Ovary (tissue), 7 donors: ENCODE measurements at regions not wholly inside any gene's neighbourhood (a gene's known extent, or its start where the extent isn't known, plus 50 kb on each side); places are given as distances from the start of the nearest gene placed in this dataset.
"Not testable (repeated sequence)": the region's sequence is repeated elsewhere in the genome, so short reads cannot be mapped to it uniquely, and the experiment has no call there.

ENCODE experiments used
- DNase-seq, 5 donors: peaks; one replicate each; pipeline ENCODE4 v3.0.0-alpha.2; 2019 to 2020
- H3K27ac ChIP-seq, 2 donors: fragments of 200-600 bp; one replicate each; pipeline versions ENCODE4 v1.5.1 to v1.8.0; 2019 to 2022
- H3K27me3 ChIP-seq: fragments of 200-600 bp; one replicate; pipeline ENCODE4 v1.8.0; 2022
- H3K36me3 ChIP-seq: fragments of 200-600 bp; sonication (generic); one replicate; pipeline ENCODE4 v1.5.1; 2019
- H3K4me1 ChIP-seq: one replicate; pipeline ENCODE4 v1.8.1; 2013; ENCODE audit warnings: mild to moderate bottlenecking, moderate library complexity; ENCODE audit not compliant: insufficient read depth
- H3K4me3 ChIP-seq: fragments of 200-600 bp; sonication (generic); one replicate; pipeline ENCODE4 v1.5.1; 2017
- H3K9me3 ChIP-seq, 2 donors: fragments of 200-600 bp in 1 of 2; sonication (generic) in 1 of 2; one replicate each; pipeline versions ENCODE4 v1.5.1 to v1.8.1; 2013 to 2019; ENCODE audit warnings: mild to moderate bottlenecking in 1 of 2, moderate library complexity in 1 of 2
- CTCF ChIP-seq, 3 donors: fragments of 450-650 bp in 2 of 3; fragments of 200-600 bp in 1 of 3; IDR thresholded peaks; one replicate each; pipeline versions ENCODE4 v1.5.1 to v1.8.0; 2016 to 2022; ENCODE audit warnings: antibody characterized with exemption in 3 of 3, mild to moderate bottlenecking in 1 of 3
- EP300 ChIP-seq: sonication (generic); formaldehyde crosslinking; IDR thresholded peaks from one replicate; pipeline ENCODE4 v1.6.1; 2017; ENCODE audit warnings: antibody characterized with exemption
- POLR2A ChIP-seq: fragments of 450-650 bp; IDR thresholded peaks from one replicate; pipeline ENCODE4 v1.6.1; 2017; ENCODE audit warnings: antibody characterized with exemption, mild to moderate bottlenecking, moderate library complexity
- WGBS, 3 donors: extraction: QIAGEN DNeasy Blood & Tissue Kit in 1 of 3; methylation state at CpG; one replicate each; pipeline versions ENCODE4 v1.1.5 to v1.1.7; 2013 to 2017; 5-methylcytosine and 5-hydroxymethylcytosine counted together
- intact Hi-C, 4 donors: fragments of 100-400 bp; cut with DNase I; formaldehyde crosslinking; loops; one replicate each; pipeline versions ENCODE4 v1.11.0 to v1.15.1; 2022 to 2023
- donor health status: DM: no; HTN: no; CAD: no; lungs with moderate emphysema.
- donor health status: DM: no; HTN: no; CAD: no.
- donor health status: Bipolar disorder and iron deficiency.
- donor health status: DM: no; HTN: no; CAD: no.
- donor health status: DM: yes; HTN: yes; CAD: no.

GRCh38 chr13:31594056-31594455 lies 145.3 kb upstream of the RXFP2 start:
- no peak for DNase-seq
- no peaks in the 10 kb centered on the region for H3K4me1 ChIP-seq

GRCh38 chr13:31595563-31595962 lies 143.8 kb upstream of the RXFP2 start:
- H3K9me3 ChIP-seq = no peaks in the 10 kb centered on the region
- TF ChIP-seq CTCF (IDR thresholded peaks at IDR 0.05) = no peak
- no peak for TF ChIP-seq EP300
- no peak for TF ChIP-seq POLR2A

More at GRCh38 chr13:31594056-31594455, 145.3 kb upstream of the RXFP2 start:
- 91 to 97% (median 95%) methylated on average over 5 of the region's 5 CpGs for WGBS, 3 donors
- Histone ChIP-seq H3K27me3 (no peaks in the 10 kb centered on the region), H3K36me3 (no peaks in the 10 kb centered on the region), H3K4me3 (no peak overlapping the region), H3K9me3 (no peaks in the 10 kb centered on the region), H3K27ac (no peak overlapping the region)
- intact Hi-C loops = no loop called here
- TF ChIP-seq CTCF (IDR thresholded peaks at IDR 0.05) = no peak
- no peak for TF ChIP-seq POLR2A
- no peak for TF ChIP-seq EP300

GRCh38 chr13:31598990-31599389 lies 140.3 kb upstream of the RXFP2 start:
- intact Hi-C loops = no loop called here
- no peak for TF ChIP-seq EP300
- TF ChIP-seq CTCF (IDR thresholded peaks at IDR 0.05) = no peak
- Histone ChIP-seq H3K4me3 (no peak overlapping the region), H3K27me3 (no peaks in the 10 kb centered on the region), H3K4me1 (no peaks in the 10 kb centered on the region), H3K27ac (no peak overlapping the region), H3K36me3 (no peaks in the 10 kb centered on the region), H3K9me3 (no peaks in the 10 kb centered on the region)
- 95 to 97% (median 95%) methylated on average over 3 of the region's 3 CpGs for WGBS, 3 donors
- DNase-seq = no peak

More at GRCh38 chr13:31595563-31595962, 143.8 kb upstream of the RXFP2 start:
- Histone ChIP-seq H3K27me3 (no peaks in the 10 kb centered on the region), H3K36me3 (no peaks in the 10 kb centered on the region), H3K4me1 (no peaks in the 10 kb centered on the region), H3K27ac (no peak overlapping the region), H3K4me3 (no peak overlapping the region)
- WGBS, 3 donors = 39 to 51% (median 42%) methylated on average over 2 of the region's 2 CpGs
- intact Hi-C loops = no loop called here
- no peak for DNase-seq

GRCh38 chr13:31605076-31605860 lies 134.1 kb upstream of the RXFP2 start:
- DNase-seq = no peak
- Histone ChIP-seq H3K9me3 (no peaks in the 10 kb centered on the region), H3K36me3 (no peaks in the 10 kb centered on the region), H3K4me3 (no peak overlapping the region), H3K27me3 (no peaks in the 10 kb centered on the region), H3K27ac (no peak overlapping the region), H3K4me1 (no peaks in the 10 kb centered on the region)
- 61 to 76% (median 68%) methylated on average over 5 of the region's 5 CpGs for WGBS, 3 donors
- TF ChIP-seq CTCF (IDR thresholded peaks at IDR 0.05) (no peak), POLR2A (no peak), EP300 (no peak)
- intact Hi-C loops = no loop called here

- H3K36me3 ChIP-seq, H3K9me3 ChIP-seq, H3K4me1 ChIP-seq, intact Hi-C loops, H3K4me3 ChIP-seq, H3K27me3 ChIP-seq, DNase-seq, H3K27ac ChIP-seq: not testable (repeated sequence)
- WGBS, 3 donors = 76 to 87% (median 86%) methylated on average over 7 of the region's 7 CpGs
Observed at GRCh38 chr13:31607531-31607930, 131.8 kb upstream of the RXFP2 start.

GRCh38 chr13:31608780-31609179 lies 130.5 kb upstream of the RXFP2 start:
- H3K27me3 ChIP-seq, H3K36me3 ChIP-seq, intact Hi-C loops, H3K27ac ChIP-seq, H3K4me3 ChIP-seq, H3K4me1 ChIP-seq, H3K9me3 ChIP-seq, DNase-seq: not testable (repeated sequence)
- WGBS, 3 donors = 88 to 92% (median 89%) methylated on average over 18 to 23 of the region's 23 CpGs
